ENCODE measurements at regions not wholly inside any gene's neighbourhood (a gene's known extent, or its start where the extent isn't known, plus 50 kb on each side); places are given as distances from the start of the nearest gene placed in this dataset.

GRCh38 chr4:126678618-126679017 lies 954.1 kb upstream of the INTU start:
- no peak for DNase-seq
- in situ Hi-C loops (cut with MboI; ENCODE audit: low pct_unique_long_range_greater_than_20kb, low sequenced_read_pairs): no loop called here

GRCh38 chr4:126679303-126679702 lies 953.5 kb upstream of the INTU start:
- in situ Hi-C loops (cut with MboI; ENCODE audit: low pct_unique_long_range_greater_than_20kb, low sequenced_read_pairs): no loop called here
- DNase-seq: no peak

GRCh38 chr4:126682250-126682649 lies 950.5 kb upstream of the INTU start:
- in situ Hi-C loops (cut with MboI; ENCODE audit: low pct_unique_long_range_greater_than_20kb, low sequenced_read_pairs): no loop called here
- DNase-seq: no peak

- in situ Hi-C loops (cut with MboI; ENCODE audit: low pct_unique_long_range_greater_than_20kb, low sequenced_read_pairs): no loop called here
These were observed 946.3 kb upstream of the INTU start for GRCh38 chr4:126686491-126686890.

GRCh38 chr4:126687655-126688358 lies 945.0 kb upstream of the INTU start:
- in situ Hi-C loops (cut with MboI; ENCODE audit: low pct_unique_long_range_greater_than_20kb, low sequenced_read_pairs): no loop called here
- no peak for DNase-seq

More at GRCh38 chr4:126686491-126686890, 946.3 kb upstream of the INTU start:
- DNase-seq: no peak

- no peak for DNase-seq
- in situ Hi-C loops (cut with MboI; ENCODE audit: low pct_unique_long_range_greater_than_20kb, low sequenced_read_pairs): no loop called here
These were observed 941.0 kb upstream of the INTU start for GRCh38 chr4:126691797-126692196.

GRCh38 chr4:126697748-126698147 lies 935.0 kb upstream of the INTU start:
- DNase-seq: no peak
- in situ Hi-C loops (cut with MboI; ENCODE audit: low pct_unique_long_range_greater_than_20kb, low sequenced_read_pairs): no loop called here

GRCh38 chr4:126698224-126698623 lies 934.5 kb upstream of the INTU start:
- in situ Hi-C loops (cut with MboI; ENCODE audit: low pct_unique_long_range_greater_than_20kb, low sequenced_read_pairs): no loop called here

GRCh38 chr4:126701756-126702155 lies 931.0 kb upstream of the INTU start:
- in situ Hi-C loops (cut with MboI; ENCODE audit: low pct_unique_long_range_greater_than_20kb, low sequenced_read_pairs): no loop called here
- no peak for DNase-seq

More at GRCh38 chr4:126698224-126698623, 934.5 kb upstream of the INTU start:
- DNase-seq: no peak

GRCh38 chr4:126702747-126703146 lies 930.0 kb upstream of the INTU start:
- in situ Hi-C loops (cut with MboI; ENCODE audit: low pct_unique_long_range_greater_than_20kb, low sequenced_read_pairs): no loop called here
- DNase-seq: no peak

GRCh38 chr4:126705266-126705665 lies 927.5 kb upstream of the INTU start:
- in situ Hi-C loops (cut with MboI; ENCODE audit: low pct_unique_long_range_greater_than_20kb, low sequenced_read_pairs): no loop called here
- DNase-seq: no peak

GRCh38 chr4:126708716-126709115 lies 924.0 kb upstream of the INTU start:
- in situ Hi-C loops (cut with MboI; ENCODE audit: low pct_unique_long_range_greater_than_20kb, low sequenced_read_pairs): no loop called here
- DNase-seq: no peak

GRCh38 chr4:126710935-126711334 lies 921.8 kb upstream of the INTU start:
- no peak for DNase-seq
- in situ Hi-C loops (cut with MboI; ENCODE audit: low pct_unique_long_range_greater_than_20kb, low sequenced_read_pairs): no loop called here

GRCh38 chr4:126715067-126715466 lies 917.7 kb upstream of the INTU start:
- DNase-seq: no peak
- in situ Hi-C loops (cut with MboI; ENCODE audit: low pct_unique_long_range_greater_than_20kb, low sequenced_read_pairs): no loop called here

- no peak for DNase-seq
- in situ Hi-C loops (cut with MboI; ENCODE audit: low pct_unique_long_range_greater_than_20kb, low sequenced_read_pairs): no loop called here
These were observed 917.1 kb upstream of the INTU start for GRCh38 chr4:126715681-126716080.

GRCh38 chr4:126718136-126718535 lies 914.6 kb upstream of the INTU start:
- in situ Hi-C loops (cut with MboI; ENCODE audit: low pct_unique_long_range_greater_than_20kb, low sequenced_read_pairs): no loop called here
- no peak for DNase-seq

- no peak for DNase-seq
- in situ Hi-C loops (cut with MboI; ENCODE audit: low pct_unique_long_range_greater_than_20kb, low sequenced_read_pairs): no loop called here
These were observed 912.9 kb upstream of the INTU start for GRCh38 chr4:126719852-126720251.

- DNase-seq: no peak
- in situ Hi-C loops (cut with MboI; ENCODE audit: low pct_unique_long_range_greater_than_20kb, low sequenced_read_pairs): no loop called here
These were observed 906.9 kb upstream of the INTU start for GRCh38 chr4:126725906-126726305.

GRCh38 chr4:126727461-126727860 lies 905.3 kb upstream of the INTU start:
- in situ Hi-C loops (cut with MboI; ENCODE audit: low pct_unique_long_range_greater_than_20kb, low sequenced_read_pairs): no loop called here
- no peak for DNase-seq

GRCh38 chr4:126731062-126731461 lies 901.7 kb upstream of the INTU start:
- in situ Hi-C loops (cut with MboI; ENCODE audit: low pct_unique_long_range_greater_than_20kb, low sequenced_read_pairs): no loop called here
- DNase-seq: no peak

- DNase-seq: no peak
- in situ Hi-C loops (cut with MboI; ENCODE audit: low pct_unique_long_range_greater_than_20kb, low sequenced_read_pairs): no loop called here
These were observed 899.5 kb upstream of the INTU start for GRCh38 chr4:126733301-126733700.
